Peyer's patch (tissue), 4 donors: ENCODE measurements at regions not wholly inside any gene's neighbourhood (a gene's known extent, or its start where the extent isn't known, plus 50 kb on each side); places are given as distances from the start of the nearest gene placed in this dataset.

Experiments used
- POLR2A ChIP-seq, 2 donors: fragments of 450-650 bp; IDR thresholded peaks; one replicate each; pipeline ENCODE4 v1.5.1; 2017; ENCODE audit warnings: antibody characterized with exemption in 2 of 2, mild to moderate bottlenecking in 2 of 2, moderate library complexity in 2 of 2
- TF ChIP-seq, protein P1 (sequence below), 6 experiments: fragments of 450-650 bp in 4 of 6; fragments of 200-600 bp in 2 of 6; sonication (generic) in 1 of 6; IDR thresholded peaks; one replicate each; pipeline ENCODE4 v1.5.1; 2017 to 2019; ENCODE audit warnings: antibody characterized with exemption in 6 of 6, mild to moderate bottlenecking in 3 of 6, moderate library complexity in 1 of 6

DNA sequence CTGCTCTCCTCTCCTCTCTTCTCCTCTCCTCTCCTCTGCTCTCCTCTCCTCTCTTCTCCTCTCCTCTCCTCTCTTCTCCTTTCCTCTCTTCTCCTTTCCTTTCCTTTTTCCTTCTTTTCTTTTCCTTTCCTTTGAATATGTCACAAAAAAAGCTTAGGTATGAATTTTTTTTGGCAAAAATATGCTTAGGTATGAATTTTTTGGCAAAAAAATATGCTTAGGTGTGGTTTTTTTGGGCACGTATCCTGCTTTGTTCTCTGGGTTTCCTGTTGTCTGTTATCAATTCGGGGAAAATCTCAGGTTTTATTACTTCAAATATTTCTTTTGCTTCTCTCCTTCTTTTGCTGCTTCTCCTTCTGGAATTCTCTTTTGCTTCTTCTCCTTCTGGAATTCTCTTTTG, 155.5 kb upstream of the PMEPA1 start:
- TF ChIP-seq, protein P1, sequence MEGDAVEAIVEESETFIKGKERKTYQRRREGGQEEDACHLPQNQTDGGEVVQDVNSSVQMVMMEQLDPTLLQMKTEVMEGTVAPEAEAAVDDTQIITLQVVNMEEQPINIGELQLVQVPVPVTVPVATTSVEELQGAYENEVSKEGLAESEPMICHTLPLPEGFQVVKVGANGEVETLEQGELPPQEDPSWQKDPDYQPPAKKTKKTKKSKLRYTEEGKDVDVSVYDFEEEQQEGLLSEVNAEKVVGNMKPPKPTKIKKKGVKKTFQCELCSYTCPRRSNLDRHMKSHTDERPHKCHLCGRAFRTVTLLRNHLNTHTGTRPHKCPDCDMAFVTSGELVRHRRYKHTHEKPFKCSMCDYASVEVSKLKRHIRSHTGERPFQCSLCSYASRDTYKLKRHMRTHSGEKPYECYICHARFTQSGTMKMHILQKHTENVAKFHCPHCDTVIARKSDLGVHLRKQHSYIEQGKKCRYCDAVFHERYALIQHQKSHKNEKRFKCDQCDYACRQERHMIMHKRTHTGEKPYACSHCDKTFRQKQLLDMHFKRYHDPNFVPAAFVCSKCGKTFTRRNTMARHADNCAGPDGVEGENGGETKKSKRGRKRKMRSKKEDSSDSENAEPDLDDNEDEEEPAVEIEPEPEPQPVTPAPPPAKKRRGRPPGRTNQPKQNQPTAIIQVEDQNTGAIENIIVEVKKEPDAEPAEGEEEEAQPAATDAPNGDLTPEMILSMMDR (IDR thresholded peaks at IDR 0.05): no peak
- no peak for TF ChIP-seq POLR2A (IDR thresholded peaks at IDR 0.05)
